ENCODE measurements at regions not wholly inside any gene's neighbourhood (a gene's known extent, or its start where the extent isn't known, plus 50 kb on each side); places are given as distances from the start of the nearest gene placed in this dataset.

- TF ChIP-seq CTCF (IDR thresholded peaks at IDR 0.05) (no peak), POLR2AphosphoS5 (IDR thresholded peaks at IDR 0.05) (no peak), POLR2A (IDR thresholded peaks at IDR 0.05) (no peak)
Measured at GRCh38 chr10:8595140-8595539, 540.7 kb downstream of the GATA3 start.
